ENCODE measurements at regions not wholly inside any gene's neighbourhood (a gene's known extent, or its start where the extent isn't known, plus 50 kb on each side); places are given as distances from the start of the nearest gene placed in this dataset.

DNA sequence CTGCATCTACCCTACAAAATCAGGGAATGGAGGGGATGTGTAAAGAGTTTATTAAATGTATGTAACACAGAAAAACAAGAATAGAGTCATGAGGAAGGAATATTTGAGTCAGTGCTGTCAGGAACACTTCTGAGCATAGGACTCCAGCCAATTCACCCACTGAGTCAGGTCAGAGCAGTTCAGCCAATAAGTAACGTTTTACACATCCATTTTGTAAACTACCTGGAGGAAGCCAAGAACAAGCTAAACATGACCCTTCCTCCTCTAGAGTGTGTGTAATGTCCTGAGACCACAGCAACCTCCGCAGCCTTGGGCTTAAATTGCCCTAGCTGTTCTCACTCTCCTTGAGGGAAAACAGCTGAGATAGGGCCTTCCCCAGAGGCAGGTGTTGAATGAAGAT is 691.5 kb upstream of the LRRN3 start:
- TF ChIP-seq, protein P1, sequence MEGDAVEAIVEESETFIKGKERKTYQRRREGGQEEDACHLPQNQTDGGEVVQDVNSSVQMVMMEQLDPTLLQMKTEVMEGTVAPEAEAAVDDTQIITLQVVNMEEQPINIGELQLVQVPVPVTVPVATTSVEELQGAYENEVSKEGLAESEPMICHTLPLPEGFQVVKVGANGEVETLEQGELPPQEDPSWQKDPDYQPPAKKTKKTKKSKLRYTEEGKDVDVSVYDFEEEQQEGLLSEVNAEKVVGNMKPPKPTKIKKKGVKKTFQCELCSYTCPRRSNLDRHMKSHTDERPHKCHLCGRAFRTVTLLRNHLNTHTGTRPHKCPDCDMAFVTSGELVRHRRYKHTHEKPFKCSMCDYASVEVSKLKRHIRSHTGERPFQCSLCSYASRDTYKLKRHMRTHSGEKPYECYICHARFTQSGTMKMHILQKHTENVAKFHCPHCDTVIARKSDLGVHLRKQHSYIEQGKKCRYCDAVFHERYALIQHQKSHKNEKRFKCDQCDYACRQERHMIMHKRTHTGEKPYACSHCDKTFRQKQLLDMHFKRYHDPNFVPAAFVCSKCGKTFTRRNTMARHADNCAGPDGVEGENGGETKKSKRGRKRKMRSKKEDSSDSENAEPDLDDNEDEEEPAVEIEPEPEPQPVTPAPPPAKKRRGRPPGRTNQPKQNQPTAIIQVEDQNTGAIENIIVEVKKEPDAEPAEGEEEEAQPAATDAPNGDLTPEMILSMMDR (IDR thresholded peaks at IDR 0.05; ENCODE audit: low read depth, low read length, missing control alignments), result no peak
- Histone ChIP-seq H3K27ac (no peak overlapping the region), H3K36me3 (replicated peaks) (no peaks in the 10 kb centered on the region), H3K4me3 (ENCODE audit: low read depth, low read length) (no peak overlapping the region), H3K27me3 (replicated peaks) (no peaks in the 10 kb centered on the region)
- no peak for DNase-seq
- in situ Hi-C loops (cut with HindIII; ENCODE audit: low pct_ligation_motif_present, low sequenced_read_pairs), result no loop called here

DNA sequence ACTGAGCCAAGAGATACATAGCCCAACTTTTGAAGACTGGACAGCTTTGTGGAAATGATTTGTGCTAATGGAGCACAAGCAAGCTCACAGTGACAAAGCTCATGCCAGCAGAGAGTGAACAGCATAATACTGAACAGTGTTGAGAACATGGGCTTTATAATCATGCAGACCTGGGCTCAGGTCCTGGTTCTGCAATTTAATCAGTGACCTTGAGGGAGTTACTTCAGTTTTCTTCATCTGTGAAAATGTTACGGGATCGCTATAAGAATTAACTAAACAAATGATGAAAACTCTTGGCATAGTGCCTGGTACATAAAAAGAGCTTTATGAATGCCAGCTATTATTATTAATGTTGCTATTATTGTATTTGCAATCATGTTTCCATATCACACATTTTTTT is 690.5 kb upstream of the LRRN3 start:
- no peak for DNase-seq
- TF ChIP-seq, protein P1 (IDR thresholded peaks at IDR 0.05; ENCODE audit: low read depth, low read length, missing control alignments), result no peak
- Histone ChIP-seq H3K4me3 (ENCODE audit: low read depth, low read length) (no peak overlapping the region), H3K27ac (no peak overlapping the region), H3K27me3 (replicated peaks) (no peaks in the 10 kb centered on the region), H3K36me3 (replicated peaks) (no peaks in the 10 kb centered on the region)
- in situ Hi-C loops (cut with HindIII; ENCODE audit: low pct_ligation_motif_present, low sequenced_read_pairs), result no loop called here

DNA sequence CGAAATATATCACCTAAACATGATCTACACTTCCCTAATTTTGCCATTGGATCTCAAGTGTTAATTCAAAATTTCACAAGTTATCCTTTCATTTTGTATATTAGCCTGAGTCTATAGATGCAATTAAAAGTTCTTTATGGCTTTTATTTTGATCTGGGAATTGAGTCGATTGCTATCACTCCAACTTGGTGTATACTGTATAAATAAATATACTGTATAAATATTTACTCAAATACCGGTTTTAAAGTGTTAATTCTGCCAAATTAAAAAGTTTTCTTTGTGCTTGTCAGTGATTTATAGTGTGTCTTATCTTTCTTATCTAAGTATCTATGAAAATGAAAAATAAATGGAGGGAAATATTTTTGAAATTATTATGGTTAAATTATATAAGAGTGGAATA is 683.7 kb upstream of the LRRN3 start:
- no peak overlapping the region for H3K27ac ChIP-seq
- in situ Hi-C loops (cut with HindIII; ENCODE audit: low pct_ligation_motif_present, low sequenced_read_pairs), result no loop called here
- no peaks in the 10 kb centered on the region for H3K27me3 ChIP-seq (replicated peaks)
- DNase-seq, result no peak
- H3K36me3 ChIP-seq (replicated peaks), result no peaks in the 10 kb centered on the region
- TF ChIP-seq, protein P1 (IDR thresholded peaks at IDR 0.05; ENCODE audit: low read depth, low read length, missing control alignments), result no peak
- H3K4me3 ChIP-seq (ENCODE audit: low read depth, low read length), result no peak overlapping the region

DNA sequence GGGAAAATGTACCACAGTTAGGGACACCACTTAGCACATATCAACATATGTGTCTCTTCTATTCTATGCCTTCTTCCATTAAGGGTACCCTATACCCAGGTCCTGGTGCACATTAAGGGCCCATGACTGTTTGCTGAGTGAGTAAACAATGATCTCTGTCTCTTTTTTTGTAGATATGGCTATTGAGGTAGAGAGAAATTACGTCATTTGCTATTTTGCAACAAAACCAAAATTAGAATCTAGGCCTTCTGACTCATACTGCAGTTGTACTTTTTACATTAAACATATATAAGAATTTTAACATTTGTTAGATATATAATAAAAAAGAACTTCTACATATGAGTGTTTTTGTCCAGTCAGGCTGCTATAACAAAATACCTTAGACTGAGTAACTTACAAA is 683.2 kb upstream of the LRRN3 start:
- TF ChIP-seq, protein P1 (IDR thresholded peaks at IDR 0.05; ENCODE audit: low read depth, low read length, missing control alignments), result no peak
- Histone ChIP-seq H3K4me3 (ENCODE audit: low read depth, low read length) (no peak overlapping the region), H3K27ac (no peak overlapping the region), H3K36me3 (replicated peaks) (no peaks in the 10 kb centered on the region), H3K27me3 (replicated peaks) (no peaks in the 10 kb centered on the region)
- DNase-seq, result no peak
- in situ Hi-C loops (cut with HindIII; ENCODE audit: low pct_ligation_motif_present, low sequenced_read_pairs), result no loop called here

DNA sequence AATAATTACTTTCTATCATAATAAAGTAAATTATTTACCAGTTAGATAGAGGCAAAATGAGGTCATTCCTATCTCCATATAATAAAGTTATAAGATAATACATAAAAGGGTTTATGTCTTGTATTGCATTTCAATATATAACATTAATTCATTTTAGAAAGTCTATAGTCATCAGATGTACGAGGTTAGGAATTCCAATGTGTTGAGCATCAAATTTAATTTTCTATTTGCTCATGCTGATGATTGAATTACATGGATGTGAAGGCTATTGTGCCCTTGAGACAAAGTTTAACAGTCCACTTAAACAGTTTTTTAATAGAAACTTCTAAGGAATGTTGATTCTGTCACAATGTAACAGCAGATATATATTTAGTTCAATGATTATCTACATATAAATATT is 678.3 kb upstream of the LRRN3 start:
- Histone ChIP-seq H3K4me3 (ENCODE audit: low read depth, low read length) (no peak overlapping the region), H3K27ac (no peak overlapping the region), H3K27me3 (replicated peaks) (no peaks in the 10 kb centered on the region), H3K36me3 (replicated peaks) (no peaks in the 10 kb centered on the region)
- no peak for DNase-seq
- TF ChIP-seq, protein P1 (IDR thresholded peaks at IDR 0.05; ENCODE audit: low read depth, low read length, missing control alignments), result no peak
- in situ Hi-C loops (cut with HindIII; ENCODE audit: low pct_ligation_motif_present, low sequenced_read_pairs), result no loop called here

DNA sequence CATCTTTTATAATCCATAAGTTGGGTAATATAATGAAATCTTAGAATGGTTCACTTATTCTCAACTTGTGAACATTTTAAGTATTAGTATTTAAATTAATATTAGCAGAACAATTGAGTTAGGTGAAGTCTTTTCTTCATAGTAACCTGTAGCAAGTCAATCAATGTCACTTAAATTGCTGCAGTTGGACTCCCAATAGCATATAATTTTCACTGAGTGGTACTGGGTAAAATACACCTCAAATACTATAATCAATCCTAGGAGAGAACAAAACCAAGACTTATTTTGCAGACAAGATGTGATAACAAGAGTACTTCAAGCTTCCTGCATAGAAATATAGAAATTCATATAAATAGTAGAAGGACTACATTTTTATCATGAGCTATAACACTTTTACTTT is 677.9 kb upstream of the LRRN3 start:
- H3K27ac ChIP-seq, result no peak overlapping the region
- H3K4me3 ChIP-seq (ENCODE audit: low read depth, low read length), result no peak overlapping the region
- in situ Hi-C loops (cut with HindIII; ENCODE audit: low pct_ligation_motif_present, low sequenced_read_pairs), result no loop called here
- no peaks in the 10 kb centered on the region for H3K27me3 ChIP-seq (replicated peaks)
- no peaks in the 10 kb centered on the region for H3K36me3 ChIP-seq (replicated peaks)
- TF ChIP-seq, protein P1 (IDR thresholded peaks at IDR 0.05; ENCODE audit: low read depth, low read length, missing control alignments), result no peak
- DNase-seq, result no peak
